Peyer's patch (tissue), 4 donors: ENCODE measurements at regions not wholly inside any gene's neighbourhood (a gene's known extent, or its start where the extent isn't known, plus 50 kb on each side); places are given as distances from the start of the nearest gene placed in this dataset.
A peak's percentile ranks its signal among the peaks of the same experiment; 100 is the strongest.

ENCODE experiments used
- DNase-seq, 3 donors: peaks; one replicate each; pipeline ENCODE4 v3.0.0-alpha.2; 2017 to 2019
- H3K27ac ChIP-seq, 4 donors: fragments of 200-600 bp; sonication (generic); one replicate each; pipeline ENCODE4 v1.5.1; 2016 to 2019
- H3K27me3 ChIP-seq, 2 donors: fragments of 200-600 bp; sonication (generic); one replicate each; pipeline ENCODE4 v1.5.1; 2019
- H3K36me3 ChIP-seq, 3 donors: fragments of 200-600 bp; sonication (generic); one replicate each; pipeline ENCODE4 v1.5.1; 2016 to 2019
- H3K4me1 ChIP-seq, 4 donors: fragments of 200-600 bp; sonication (generic); one replicate each; pipeline ENCODE4 v1.5.1; 2016 to 2019
- H3K4me3 ChIP-seq, 4 donors: fragments of 200-600 bp; sonication (generic); 1 replicate in 3 of 4; 2 replicates in 1 of 4; pipeline ENCODE4 v1.5.1; 2016 to 2019; ENCODE audit warnings: mild to moderate bottlenecking in 1 of 4
- H3K9me3 ChIP-seq, 4 donors: fragments of 200-600 bp; sonication (generic); one replicate each; pipeline ENCODE4 v1.5.1; 2016 to 2019; ENCODE audit warnings: mild to moderate bottlenecking in 1 of 4
- CTCF ChIP-seq, 6 experiments: fragments of 450-650 bp in 4 of 6; fragments of 200-600 bp in 2 of 6; sonication (generic) in 1 of 6; IDR thresholded peaks; one replicate each; pipeline ENCODE4 v1.5.1; 2017 to 2019; ENCODE audit warnings: antibody characterized with exemption in 6 of 6, mild to moderate bottlenecking in 3 of 6, moderate library complexity in 1 of 6
- POLR2A ChIP-seq, 2 donors: fragments of 450-650 bp; IDR thresholded peaks; one replicate each; pipeline ENCODE4 v1.5.1; 2017; ENCODE audit warnings: antibody characterized with exemption in 2 of 2, mild to moderate bottlenecking in 2 of 2, moderate library complexity in 2 of 2

GRCh38 chr6:14271789-14272736 is 154.5 kb downstream of the CD83 start:
- Histone ChIP-seq H3K4me3 (no peak overlapping the region), H3K27me3 (no peaks in the 10 kb centered on the region), H3K27ac (no peak overlapping the region), H3K9me3 (peaks cover 0 to 6% (median 0%) of the 10 kb centered on the region in 4 donors), H3K36me3 (no peaks in the 10 kb centered on the region), H3K4me1 (peaks cover 0 to 15% (median 7%) of the 10 kb centered on the region in 4 donors)
- no peak for DNase-seq
- TF ChIP-seq CTCF (IDR thresholded peaks at IDR 0.05) (no peak), POLR2A (IDR thresholded peaks at IDR 0.05) (no peak)

GRCh38 chr6:14272737-14273085 is 155.1 kb downstream of the CD83 start:
- DNase-seq = no peak
- Histone ChIP-seq H3K27me3 (no peaks in the 10 kb centered on the region), H3K27ac (no peak overlapping the region), H3K4me3 (no peak overlapping the region), H3K36me3 (no peaks in the 10 kb centered on the region), H3K9me3 (peaks cover 0 to 6% (median 0%) of the 10 kb centered on the region in 4 donors), H3K4me1 (peaks cover 0 to 17% (median 8%) of the 10 kb centered on the region in 4 donors)
- TF ChIP-seq CTCF (IDR thresholded peaks at IDR 0.05) (no peak), POLR2A (IDR thresholded peaks at IDR 0.05) (no peak)

GRCh38 chr6:14273191-14273590 is 155.6 kb downstream of the CD83 start:
- Histone ChIP-seq H3K9me3 (peaks cover 0 to 6% (median 0%) of the 10 kb centered on the region in 4 donors), H3K27me3 (no peaks in the 10 kb centered on the region), H3K4me1 (peaks cover 0 to 18% (median 9%) of the 10 kb centered on the region in 4 donors), H3K4me3 (no peak overlapping the region), H3K27ac (no peak overlapping the region), H3K36me3 (no peaks in the 10 kb centered on the region)
- no peak for DNase-seq
- TF ChIP-seq CTCF (IDR thresholded peaks at IDR 0.05) (no peak), POLR2A (IDR thresholded peaks at IDR 0.05) (no peak)

- H3K27ac ChIP-seq = no peak overlapping the region
- DNase-seq = no peak
- no peak for TF ChIP-seq CTCF (IDR thresholded peaks at IDR 0.05)
- TF ChIP-seq POLR2A (IDR thresholded peaks at IDR 0.05) = no peak
Observed at GRCh38 chr6:14274016-14274415, 156.4 kb downstream of the CD83 start.

GRCh38 chr6:14274546-14275492 is 157.2 kb downstream of the CD83 start:
- H3K36me3 ChIP-seq = no peaks in the 10 kb centered on the region
- H3K4me1 ChIP-seq = peaks cover 0 to 22% (median 9%) of the 10 kb centered on the region in 4 donors
- H3K27me3 ChIP-seq = no peaks in the 10 kb centered on the region
- H3K27ac ChIP-seq = peak overlapping the region in 1 of 4 donors; percentile 76
- peaks cover 0 to 6% (median 0%) of the 10 kb centered on the region in 4 donors for H3K9me3 ChIP-seq
- no peak overlapping the region for H3K4me3 ChIP-seq
- DNase-seq = no peak
- TF ChIP-seq POLR2A (IDR thresholded peaks at IDR 0.05) (no peak), CTCF (IDR thresholded peaks at IDR 0.05) (no peak)

More at GRCh38 chr6:14274016-14274415, 156.4 kb downstream of the CD83 start:
- Histone ChIP-seq H3K36me3 (no peaks in the 10 kb centered on the region), H3K4me1 (peaks cover 0 to 22% (median 9%) of the 10 kb centered on the region in 4 donors), H3K4me3 (no peak overlapping the region), H3K27me3 (no peaks in the 10 kb centered on the region), H3K9me3 (peaks cover 0 to 6% (median 0%) of the 10 kb centered on the region in 4 donors)
